Transverse colon (tissue), 4 donors: ENCODE measurements at regions not wholly inside any gene's neighbourhood (a gene's known extent, or its start where the extent isn't known, plus 50 kb on each side); places are given as distances from the start of the nearest gene placed in this dataset.

Source experiments
- CTCF ChIP-seq, 5 experiments: fragments of 200-600 bp in 3 of 5; fragments of 450-650 bp in 2 of 5; sonication (generic) in 3 of 5; IDR thresholded peaks; 1 replicate in 2 of 5; 2 replicates in 3 of 5; pipeline ENCODE4 v1.5.1; 2016 to 2017; ENCODE audit warnings: antibody characterized with exemption in 5 of 5, inconsistent platforms in 3 of 5, mild to moderate bottlenecking in 2 of 5, moderate library complexity in 1 of 5
- EP300 ChIP-seq: sonication (generic); formaldehyde crosslinking; IDR thresholded peaks from one replicate; pipeline ENCODE4 v1.6.1; 2017; ENCODE audit warnings: antibody characterized with exemption, low read depth
- POLR2A ChIP-seq: fragments of 450-650 bp; IDR thresholded peaks from one replicate; pipeline ENCODE4 v1.6.1; 2016; ENCODE audit warnings: antibody characterized with exemption, mild to moderate bottlenecking, moderate library complexity
- POLR2AphosphoS5 ChIP-seq, 3 donors: sonication (generic); formaldehyde crosslinking; IDR thresholded peaks; one replicate each; pipeline ENCODE4 v1.6.1; 2016; ENCODE audit warnings: antibody characterized with exemption in 3 of 3

- no peak for TF ChIP-seq CTCF (IDR thresholded peaks at IDR 0.05)
- TF ChIP-seq POLR2A: no peak
- TF ChIP-seq POLR2AphosphoS5 (IDR thresholded peaks at IDR 0.05): no peak
- no peak for TF ChIP-seq EP300
Measured at GRCh38 chr9:107409581-107410389, 79.8 kb downstream of the KLF4 start.
